ENCODE measurements at regions not wholly inside any gene's neighbourhood (a gene's known extent, or its start where the extent isn't known, plus 50 kb on each side); places are given as distances from the start of the nearest gene placed in this dataset.

DNA sequence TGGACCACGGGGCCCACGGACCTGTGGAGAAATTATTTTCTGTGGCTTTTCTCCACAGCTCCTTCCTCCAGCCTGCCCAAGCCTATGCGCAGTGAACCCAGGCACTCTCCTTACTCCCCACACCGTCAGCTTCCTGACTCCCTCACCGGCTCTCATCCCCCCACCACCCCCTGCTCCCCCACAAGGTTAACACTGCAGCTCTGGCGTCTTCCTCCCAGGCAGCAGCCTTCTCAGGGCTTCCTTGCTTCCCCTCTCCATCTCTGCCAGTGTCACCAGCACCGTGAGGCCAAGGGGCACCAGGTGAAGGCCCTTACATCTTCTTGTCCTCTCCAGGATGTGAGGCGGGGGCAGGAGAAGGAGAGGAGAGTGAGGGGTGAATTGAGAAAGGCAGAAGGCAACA is 168.3 kb upstream of the TLE3 start:
- H3K27ac ChIP-seq, result no peak overlapping the region
- no peaks in the 10 kb centered on the region for H3K4me1 ChIP-seq (replicated peaks)
- H3K36me3 ChIP-seq, result no peaks in the 10 kb centered on the region
- no peaks in the 10 kb centered on the region for H3K9me3 ChIP-seq
- intact Hi-C loops (cut with DNase I), result loop anchor here (10.0 kb wide), 1 partner anchor 199 kb away; no protein-coding TSS in a partner anchor
- no peaks in the 10 kb centered on the region for H3K27me3 ChIP-seq (replicated peaks; ENCODE audit: insufficient read depth)
- 79% methylated on average over 8 of the region's 8 CpGs for WGBS
- DNase-seq (ENCODE audit: low spot score), result no peak
- TF ChIP-seq, protein P1, sequence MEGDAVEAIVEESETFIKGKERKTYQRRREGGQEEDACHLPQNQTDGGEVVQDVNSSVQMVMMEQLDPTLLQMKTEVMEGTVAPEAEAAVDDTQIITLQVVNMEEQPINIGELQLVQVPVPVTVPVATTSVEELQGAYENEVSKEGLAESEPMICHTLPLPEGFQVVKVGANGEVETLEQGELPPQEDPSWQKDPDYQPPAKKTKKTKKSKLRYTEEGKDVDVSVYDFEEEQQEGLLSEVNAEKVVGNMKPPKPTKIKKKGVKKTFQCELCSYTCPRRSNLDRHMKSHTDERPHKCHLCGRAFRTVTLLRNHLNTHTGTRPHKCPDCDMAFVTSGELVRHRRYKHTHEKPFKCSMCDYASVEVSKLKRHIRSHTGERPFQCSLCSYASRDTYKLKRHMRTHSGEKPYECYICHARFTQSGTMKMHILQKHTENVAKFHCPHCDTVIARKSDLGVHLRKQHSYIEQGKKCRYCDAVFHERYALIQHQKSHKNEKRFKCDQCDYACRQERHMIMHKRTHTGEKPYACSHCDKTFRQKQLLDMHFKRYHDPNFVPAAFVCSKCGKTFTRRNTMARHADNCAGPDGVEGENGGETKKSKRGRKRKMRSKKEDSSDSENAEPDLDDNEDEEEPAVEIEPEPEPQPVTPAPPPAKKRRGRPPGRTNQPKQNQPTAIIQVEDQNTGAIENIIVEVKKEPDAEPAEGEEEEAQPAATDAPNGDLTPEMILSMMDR (IDR thresholded peaks at IDR 0.05), result no peak
- TF ChIP-seq POLR2AphosphoS5 (IDR thresholded peaks at IDR 0.05) (no peak), POLR2A (IDR thresholded peaks at IDR 0.05) (no peak)
- H3K4me3 ChIP-seq, result no peak overlapping the region

DNA sequence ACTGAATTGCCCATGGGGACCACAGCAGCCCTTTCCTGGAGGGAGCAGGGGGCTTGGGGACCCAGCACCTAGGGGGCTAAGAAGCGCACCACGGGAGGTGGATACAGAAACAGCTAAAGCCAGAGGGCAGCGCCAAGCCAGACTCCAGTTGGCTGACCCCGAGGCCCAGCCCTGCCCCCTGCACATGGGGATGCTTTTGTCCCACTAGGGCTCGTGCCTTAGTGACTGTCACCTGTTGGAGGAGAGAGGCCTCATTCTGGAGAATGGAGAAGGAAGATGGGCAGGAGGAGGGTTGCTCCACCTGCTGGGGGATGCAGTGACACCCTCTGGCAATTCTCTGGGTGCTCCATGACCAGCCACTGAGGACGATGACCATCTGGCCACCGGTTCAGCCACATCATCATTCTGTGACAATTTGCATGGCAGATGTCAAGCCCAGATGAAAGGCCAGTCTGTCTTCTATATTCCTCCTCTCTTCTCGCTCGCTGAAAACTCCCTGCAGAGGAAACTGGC is 167.8 kb upstream of the TLE3 start:
- DNase-seq (ENCODE audit: low spot score), result no peak
- H3K9me3 ChIP-seq, result no peaks in the 10 kb centered on the region
- no peaks in the 10 kb centered on the region for H3K27me3 ChIP-seq (replicated peaks; ENCODE audit: insufficient read depth)
- no peak overlapping the region for H3K27ac ChIP-seq
- H3K36me3 ChIP-seq, result no peaks in the 10 kb centered on the region
- no peak for TF ChIP-seq POLR2A (IDR thresholded peaks at IDR 0.05)
- no peak for TF ChIP-seq POLR2AphosphoS5 (IDR thresholded peaks at IDR 0.05)
- TF ChIP-seq, protein P1 (IDR thresholded peaks at IDR 0.05), result peak in 2 of 4 experiments; percentile 7 to 18
- H3K4me1 ChIP-seq (replicated peaks), result no peaks in the 10 kb centered on the region
- H3K4me3 ChIP-seq, result no peak overlapping the region
- 94% methylated on average over 9 of the region's 9 CpGs for WGBS
- intact Hi-C loops (cut with DNase I), result loop anchor here (10.0 kb wide), 1 partner anchor 199 kb away; no protein-coding TSS in a partner anchor

DNA sequence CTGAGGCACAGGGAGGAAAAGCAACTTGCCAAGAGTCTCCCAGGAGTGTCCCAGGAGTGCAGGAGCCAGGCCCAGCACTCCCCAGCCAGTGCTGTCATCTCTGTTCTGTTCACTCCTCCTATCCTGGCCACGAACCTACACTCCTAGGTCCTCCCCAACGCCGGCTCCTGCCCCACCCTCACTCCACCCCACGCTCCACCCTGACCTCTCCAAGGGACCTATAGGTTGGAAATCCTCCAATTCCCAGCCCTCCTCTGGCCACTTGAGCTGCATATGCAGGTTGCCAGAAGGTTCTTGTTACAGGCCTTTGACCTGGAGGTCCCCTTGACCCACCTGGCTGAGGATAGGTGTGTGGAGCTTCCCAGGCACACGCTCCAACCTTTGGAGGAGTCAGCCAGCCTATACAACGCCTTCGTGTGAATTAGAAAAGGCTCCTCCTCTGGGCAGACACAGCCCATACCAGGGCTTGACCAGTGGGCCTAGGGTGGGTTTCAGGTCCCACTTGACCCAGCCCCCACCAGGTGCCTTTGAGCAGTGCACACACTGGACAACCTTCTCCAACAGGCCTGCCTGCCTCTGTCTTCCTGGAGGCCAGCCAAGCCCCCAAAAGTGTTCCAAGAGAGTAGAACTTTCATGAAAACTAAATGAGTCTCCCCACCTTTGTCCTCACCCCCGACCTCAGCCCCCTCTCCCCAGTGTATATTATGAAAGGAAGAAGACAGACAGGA is 167.2 kb upstream of the TLE3 start:
- Histone ChIP-seq H3K36me3 (no peaks in the 10 kb centered on the region), H3K9me3 (no peaks in the 10 kb centered on the region), H3K27ac (no peak overlapping the region), H3K27me3 (replicated peaks; ENCODE audit: insufficient read depth) (no peaks in the 10 kb centered on the region), H3K4me3 (no peak overlapping the region), H3K4me1 (replicated peaks) (no peaks in the 10 kb centered on the region)
- no peak for DNase-seq (ENCODE audit: low spot score)
- TF ChIP-seq, protein P1 (IDR thresholded peaks at IDR 0.05), result no peak
- TF ChIP-seq POLR2A (IDR thresholded peaks at IDR 0.05) (no peak), POLR2AphosphoS5 (IDR thresholded peaks at IDR 0.05) (no peak)
- WGBS, result 77% methylated on average over 8 of the region's 8 CpGs
- intact Hi-C loops (cut with DNase I), result loop anchor here (10.0 kb wide), 1 partner anchor 200 kb away; no protein-coding TSS in a partner anchor

DNA sequence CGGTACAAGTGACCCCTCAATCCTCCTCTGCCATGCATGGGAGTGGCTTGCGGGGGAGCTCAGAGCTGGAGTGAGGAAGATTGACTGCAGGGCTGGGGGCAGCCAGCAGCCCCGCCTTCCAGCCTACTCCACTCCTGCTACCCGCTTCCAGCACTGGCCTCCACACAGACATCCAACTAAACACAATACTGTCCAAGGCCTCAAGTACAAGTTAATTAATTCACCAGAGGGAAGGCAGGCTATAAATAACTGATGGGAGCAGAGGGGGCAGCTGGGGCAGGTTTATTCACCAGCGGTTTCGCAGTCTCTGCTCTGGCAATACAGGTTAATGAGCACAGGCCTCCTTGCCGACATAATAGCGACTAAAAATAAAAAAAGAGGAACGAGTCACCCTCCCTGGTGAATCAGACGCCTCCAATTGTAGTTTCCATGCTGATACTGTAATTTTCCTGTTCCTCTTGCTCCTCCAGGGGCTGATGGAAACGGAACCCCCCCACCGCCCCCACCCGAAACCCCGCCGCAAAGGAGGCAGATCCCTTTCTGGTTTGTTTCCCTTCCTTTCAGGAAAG is 166.4 kb upstream of the TLE3 start:
- no peak overlapping the region for H3K27ac ChIP-seq
- no peaks in the 10 kb centered on the region for H3K36me3 ChIP-seq
- no peak overlapping the region for H3K4me3 ChIP-seq
- TF ChIP-seq, protein P1 (IDR thresholded peaks at IDR 0.05), result no peak
- TF ChIP-seq POLR2A (IDR thresholded peaks at IDR 0.05) (no peak), POLR2AphosphoS5 (IDR thresholded peaks at IDR 0.05) (no peak)
- DNase-seq (ENCODE audit: low spot score), result no peak
- no peaks in the 10 kb centered on the region for H3K9me3 ChIP-seq
- 62% methylated on average over 14 of the region's 15 CpGs for WGBS
- intact Hi-C loops (cut with DNase I), result loop anchor here (10.0 kb wide), 1 partner anchor 201 kb away; no protein-coding TSS in a partner anchor
- no peaks in the 10 kb centered on the region for H3K27me3 ChIP-seq (replicated peaks; ENCODE audit: insufficient read depth)
- no peaks in the 10 kb centered on the region for H3K4me1 ChIP-seq (replicated peaks)

Measured in prostate gland (tissue), 2 donors.